OCI-LY1 (cell line): ENCODE measurements at regions not wholly inside any gene's neighbourhood (a gene's known extent, or its start where the extent isn't known, plus 50 kb on each side); places are given as distances from the start of the nearest gene placed in this dataset.

Experiments used
- EZH2 ChIP-seq: fragments of 200-600 bp; sonication (generic), shearing (Covaris generic); IDR thresholded peaks from 2 replicates; pipeline ENCODE4 v1.8.0; 2017; ENCODE audit warnings: borderline replicate concordance, mixed run types, mild to moderate bottlenecking, antibody characterized with exemption, low read length, moderate library complexity, mixed read lengths
- TF ChIP-seq, protein P1 (sequence below): fragments of 200-600 bp; sonication (generic), shearing (Covaris generic); IDR thresholded peaks from 2 replicates; pipeline ENCODE4 v1.5.1; 2017; ENCODE audit warnings: mild to moderate bottlenecking, antibody characterized with exemption, low read length, moderate library complexity, mixed read lengths

DNA sequence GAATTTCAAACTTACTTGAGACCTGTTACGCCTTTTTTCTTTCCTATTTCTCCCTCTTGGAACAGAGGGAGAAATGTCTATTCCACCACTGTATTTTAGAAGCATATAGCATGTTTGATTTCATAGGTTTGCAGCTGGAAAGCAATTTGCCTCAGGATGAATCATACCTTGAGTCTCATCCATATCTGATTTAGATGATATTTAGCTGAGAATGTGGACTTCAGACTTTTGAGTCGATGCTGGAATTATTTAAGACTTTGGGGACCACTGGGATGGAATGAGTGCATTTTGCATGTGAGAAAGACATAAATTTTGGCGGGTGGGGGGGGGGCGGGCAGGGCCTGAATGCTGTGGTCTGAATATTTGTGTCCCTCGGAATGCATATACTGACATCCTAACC, 67.3 kb upstream of the FOXN2 start:
- TF ChIP-seq, protein P1, sequence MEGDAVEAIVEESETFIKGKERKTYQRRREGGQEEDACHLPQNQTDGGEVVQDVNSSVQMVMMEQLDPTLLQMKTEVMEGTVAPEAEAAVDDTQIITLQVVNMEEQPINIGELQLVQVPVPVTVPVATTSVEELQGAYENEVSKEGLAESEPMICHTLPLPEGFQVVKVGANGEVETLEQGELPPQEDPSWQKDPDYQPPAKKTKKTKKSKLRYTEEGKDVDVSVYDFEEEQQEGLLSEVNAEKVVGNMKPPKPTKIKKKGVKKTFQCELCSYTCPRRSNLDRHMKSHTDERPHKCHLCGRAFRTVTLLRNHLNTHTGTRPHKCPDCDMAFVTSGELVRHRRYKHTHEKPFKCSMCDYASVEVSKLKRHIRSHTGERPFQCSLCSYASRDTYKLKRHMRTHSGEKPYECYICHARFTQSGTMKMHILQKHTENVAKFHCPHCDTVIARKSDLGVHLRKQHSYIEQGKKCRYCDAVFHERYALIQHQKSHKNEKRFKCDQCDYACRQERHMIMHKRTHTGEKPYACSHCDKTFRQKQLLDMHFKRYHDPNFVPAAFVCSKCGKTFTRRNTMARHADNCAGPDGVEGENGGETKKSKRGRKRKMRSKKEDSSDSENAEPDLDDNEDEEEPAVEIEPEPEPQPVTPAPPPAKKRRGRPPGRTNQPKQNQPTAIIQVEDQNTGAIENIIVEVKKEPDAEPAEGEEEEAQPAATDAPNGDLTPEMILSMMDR: no peak
- TF ChIP-seq EZH2: no peak
